Right lobe of liver (tissue), 6 donors: ENCODE measurements at regions not wholly inside any gene's neighbourhood (a gene's known extent, or its start where the extent isn't known, plus 50 kb on each side); places are given as distances from the start of the nearest gene placed in this dataset.

Source experiments
- ATAC-seq, 4 donors: fragments of 200-7000 bp; cut with Tn5 transposase; one replicate each; pipeline ENCODE4 v1.9.1; 2020; ENCODE audit warnings: mild to moderate bottlenecking in 4 of 4, moderate library complexity in 4 of 4
- DNase-seq, 3 donors: peaks; one replicate each; pipeline ENCODE4 v3.0.0-alpha.2; 2020
- H3K27ac ChIP-seq, 3 donors: fragments of 200-600 bp; one replicate each; pipeline ENCODE4 v1.8.0; 2022
- H3K27me3 ChIP-seq, 2 donors: fragments of 200-600 bp; one replicate each; pipeline ENCODE4 v1.8.0; 2022
- H3K36me3 ChIP-seq, 4 donors: fragments of 200-600 bp; sonication (generic) in 1 of 4; one replicate each; pipeline versions ENCODE4 v1.5.1 to v1.8.0; 2017 to 2022; ENCODE audit warnings: control low read depth in 1 of 4
- H3K4me1 ChIP-seq, 4 donors: fragments of 200-600 bp; sonication (generic) in 1 of 4; one replicate each; pipeline versions ENCODE4 v1.5.1 to v1.8.0; 2017 to 2022; ENCODE audit warnings: control low read depth in 1 of 4
- H3K4me3 ChIP-seq, 3 donors: fragments of 200-600 bp; one replicate each; pipeline ENCODE4 v1.8.0; 2022
- H3K9me3 ChIP-seq, 4 donors: fragments of 200-600 bp; sonication (generic) in 1 of 4; one replicate each; pipeline versions ENCODE4 v1.5.1 to v1.8.0; 2017 to 2022; ENCODE audit warnings: control low read depth in 1 of 4
- POLR2A ChIP-seq: fragments of 450-650 bp; IDR thresholded peaks from one replicate; pipeline ENCODE4 v1.6.1; 2017; ENCODE audit warnings: antibody characterized with exemption, mild to moderate bottlenecking
- WGBS: methylation state at CpG from one replicate; pipeline ENCODE4 v1.1.6; 2018; ENCODE audit warnings: low coverage, low lambda C conversion rate; ENCODE audit not compliant: insufficient coverage; ENCODE audit errors: missing lambda C conversion rate; 5-methylcytosine and 5-hydroxymethylcytosine counted together
- intact Hi-C, 2 donors: fragments of 100-400 bp; cut with DNase I; formaldehyde crosslinking; loops; one replicate each; pipeline versions ENCODE4 v1.11.2 to v1.14.1; 2022
- TF ChIP-seq, protein P1 (sequence below), 4 donors: fragments of 200-600 bp in 3 of 4; fragments of 450-650 bp in 1 of 4; IDR thresholded peaks; one replicate each; pipeline versions ENCODE4 v1.5.1 to v1.8.0; 2016 to 2022; ENCODE audit warnings: antibody characterized with exemption in 4 of 4, mild to moderate bottlenecking in 2 of 4
- donor health status: DM: no; HTN: yes; CAD: no.
- donor health status: DM: no; HTN: no; CAD: no.
- donor health status: DM: no; HTN: no; CAD: no.
- donor health status: DM: no; HTN: yes; CAD: no.
- donor health status: DM: no; HTN: yes; CAD: no.

- Histone ChIP-seq H3K27ac (no peak overlapping the region), H3K9me3 (no peaks in the 10 kb centered on the region), H3K27me3 (no peaks in the 10 kb centered on the region), H3K4me1 (no peaks in the 10 kb centered on the region), H3K4me3 (no peak overlapping the region), H3K36me3 (no peaks in the 10 kb centered on the region)
- intact Hi-C loops: no loop called here
- DNase-seq (peak in 1 of 3 donors; percentile 61), ATAC-seq (peak; percentile 81 to 93 (median 91))
- WGBS: 33% methylated on average over 7 of the region's 12 CpGs
- no peak for TF ChIP-seq POLR2A
- TF ChIP-seq, protein P1, sequence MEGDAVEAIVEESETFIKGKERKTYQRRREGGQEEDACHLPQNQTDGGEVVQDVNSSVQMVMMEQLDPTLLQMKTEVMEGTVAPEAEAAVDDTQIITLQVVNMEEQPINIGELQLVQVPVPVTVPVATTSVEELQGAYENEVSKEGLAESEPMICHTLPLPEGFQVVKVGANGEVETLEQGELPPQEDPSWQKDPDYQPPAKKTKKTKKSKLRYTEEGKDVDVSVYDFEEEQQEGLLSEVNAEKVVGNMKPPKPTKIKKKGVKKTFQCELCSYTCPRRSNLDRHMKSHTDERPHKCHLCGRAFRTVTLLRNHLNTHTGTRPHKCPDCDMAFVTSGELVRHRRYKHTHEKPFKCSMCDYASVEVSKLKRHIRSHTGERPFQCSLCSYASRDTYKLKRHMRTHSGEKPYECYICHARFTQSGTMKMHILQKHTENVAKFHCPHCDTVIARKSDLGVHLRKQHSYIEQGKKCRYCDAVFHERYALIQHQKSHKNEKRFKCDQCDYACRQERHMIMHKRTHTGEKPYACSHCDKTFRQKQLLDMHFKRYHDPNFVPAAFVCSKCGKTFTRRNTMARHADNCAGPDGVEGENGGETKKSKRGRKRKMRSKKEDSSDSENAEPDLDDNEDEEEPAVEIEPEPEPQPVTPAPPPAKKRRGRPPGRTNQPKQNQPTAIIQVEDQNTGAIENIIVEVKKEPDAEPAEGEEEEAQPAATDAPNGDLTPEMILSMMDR (IDR thresholded peaks at IDR 0.05): peak; percentile 58 to 62 (median 61)
Measured at GRCh38 chr12:131454418-131455217, 256.3 kb upstream of the SFSWAP start.

GRCh38 chr12:131455218-131455506 is 255.7 kb upstream of the SFSWAP start:
- intact Hi-C loops: no loop called here
- H3K4me1 ChIP-seq: no peaks in the 10 kb centered on the region
- DNase-seq (no peak), ATAC-seq (no peak)
- no peaks in the 10 kb centered on the region for H3K27me3 ChIP-seq
- H3K36me3 ChIP-seq: no peaks in the 10 kb centered on the region
- no peak overlapping the region for H3K4me3 ChIP-seq
- TF ChIP-seq, protein P1 (IDR thresholded peaks at IDR 0.05): no peak
- TF ChIP-seq POLR2A: no peak
- H3K9me3 ChIP-seq: no peaks in the 10 kb centered on the region
- WGBS: 56% methylated on average over 5 of the region's 10 CpGs
- no peak overlapping the region for H3K27ac ChIP-seq

DNA sequence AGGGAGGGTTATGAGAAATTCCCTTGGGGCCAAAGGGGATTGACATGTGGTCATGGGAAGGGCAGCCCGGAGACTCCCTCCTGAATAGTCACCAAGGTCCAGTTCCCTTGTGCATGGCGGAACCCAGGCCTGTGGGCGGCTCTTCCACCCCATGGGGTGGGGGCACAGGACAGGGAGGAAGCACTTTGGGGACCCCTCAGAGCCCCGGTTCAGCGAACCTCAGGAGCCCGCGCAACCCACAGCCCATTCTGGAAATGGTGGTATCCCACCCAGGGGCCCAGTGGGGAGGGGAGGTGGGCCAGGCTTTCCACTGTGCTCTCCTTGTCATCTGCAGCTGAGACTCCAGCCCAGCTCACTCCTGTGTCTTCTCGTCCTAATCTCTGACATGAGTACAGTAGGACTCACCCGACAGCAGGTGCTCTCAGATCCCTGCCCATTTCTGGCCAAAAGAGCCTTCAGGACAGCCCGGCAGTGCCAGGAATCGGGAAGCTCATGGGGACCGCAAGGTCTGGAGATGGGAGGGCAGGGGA is 255.2 kb upstream of the SFSWAP start:
- no peaks in the 10 kb centered on the region for H3K27me3 ChIP-seq
- no peaks in the 10 kb centered on the region for H3K9me3 ChIP-seq
- TF ChIP-seq, protein P1 (IDR thresholded peaks at IDR 0.05): no peak
- TF ChIP-seq POLR2A: no peak
- ATAC-seq (no peak), DNase-seq (no peak)
- no peaks in the 10 kb centered on the region for H3K4me1 ChIP-seq
- no peaks in the 10 kb centered on the region for H3K36me3 ChIP-seq
- intact Hi-C loops: no loop called here
- no peak overlapping the region for H3K27ac ChIP-seq
- 40% methylated on average over 1 of the region's 12 CpGs for WGBS
- H3K4me3 ChIP-seq: no peak overlapping the region

DNA sequence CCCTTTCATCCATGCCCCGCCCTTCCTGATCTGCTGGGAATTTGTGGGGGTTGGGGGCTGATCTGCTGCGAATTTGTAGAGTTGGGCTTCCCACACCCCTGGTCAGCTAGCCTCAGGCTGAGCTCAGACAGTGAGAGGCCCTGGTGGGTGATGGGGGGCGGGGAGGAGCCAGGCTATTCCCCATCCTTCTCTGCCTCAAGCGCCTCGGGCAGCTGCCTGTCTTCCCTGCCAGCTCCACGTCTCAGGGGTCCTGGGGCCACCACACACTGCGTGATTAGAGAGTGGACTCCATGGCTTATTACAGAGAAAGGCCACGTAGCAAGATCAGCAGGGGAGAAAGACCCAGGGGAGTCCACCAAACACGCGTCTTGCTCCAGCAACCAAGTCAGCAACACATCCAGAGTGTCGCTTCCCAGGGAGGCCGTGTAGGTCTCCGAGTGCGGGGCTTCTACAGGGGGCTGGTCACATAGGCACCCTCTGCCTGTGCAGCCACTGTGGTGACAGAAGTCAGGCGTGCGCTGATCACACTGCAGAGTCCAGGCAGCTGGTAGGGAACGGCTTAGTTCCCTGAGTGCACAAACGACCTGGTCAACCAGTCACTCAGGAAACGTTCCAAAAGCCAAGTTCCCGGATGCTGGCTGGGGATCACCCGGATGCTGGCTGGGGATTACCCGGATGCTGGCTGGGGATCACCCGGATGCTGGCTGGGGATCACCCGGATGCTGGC is 254.4 kb upstream of the SFSWAP start:
- intact Hi-C loops: no loop called here
- Histone ChIP-seq H3K9me3 (no peaks in the 10 kb centered on the region), H3K27me3 (no peaks in the 10 kb centered on the region), H3K4me3 (no peak overlapping the region), H3K4me1 (no peaks in the 10 kb centered on the region), H3K36me3 (no peaks in the 10 kb centered on the region), H3K27ac (no peak overlapping the region)
- ATAC-seq: no peak
- TF ChIP-seq, protein P1 (IDR thresholded peaks at IDR 0.05): no peak
- TF ChIP-seq POLR2A: no peak
- DNase-seq: no peak
- WGBS: 29% methylated on average over 1 of the region's 24 CpGs
